ENCODE measurements at regions not wholly inside any gene's neighbourhood (a gene's known extent, or its start where the extent isn't known, plus 50 kb on each side); places are given as distances from the start of the nearest gene placed in this dataset.

GRCh38 chr22:49300241-49300640 lies 527.4 kb downstream of the BRD1 start:
- H3K27me3 ChIP-seq (ENCODE audit: control insufficient read depth, insufficient read depth, low read length): no peaks in the 10 kb centered on the region
- POLR2A ChIA-PET: no interaction called here
- BruUV-seq (replicated peaks): no TSS peak

GRCh38 chr22:49299821-49300231 lies 527.8 kb downstream of the BRD1 start:
- intact Hi-C loops (cut with micrococcal nuclease; ENCODE audit: unreplicated experiment) (no loop called here), in situ Hi-C loops (cut with HindIII; ENCODE audit: low pct_unique_long_range_greater_than_20kb, low sequenced_read_pairs) (no loop called here)
- CTCF ChIA-PET: no interaction called here
- Histone ChIP-seq H3K9me3 (ENCODE audit: control insufficient read depth, insufficient read depth, low read depth, low read length) (no peaks in the 10 kb centered on the region), H3K36me3 (ENCODE audit: control insufficient read depth, insufficient read depth, low read length) (no peaks in the 10 kb centered on the region), H3K27ac (ENCODE audit: low read length) (no peak overlapping the region), H3K27me3 (ENCODE audit: control insufficient read depth, insufficient read depth, low read length) (no peaks in the 10 kb centered on the region), H3K4me1 (ENCODE audit: control insufficient read depth, insufficient read depth, low read length) (no peaks in the 10 kb centered on the region), H3K4me3 (ENCODE audit: low read depth in 2 of 2, low read length in 2 of 2) (no peak overlapping the region)
- DNase-seq (ENCODE audit: low read depth, low spot score) (no peak), ATAC-seq (no peak)
- POLR2A ChIA-PET: no interaction called here
- no peak for TF ChIP-seq TCF7L2 (IDR thresholded peaks at IDR 0.05; ENCODE audit: low read depth, low read length)
- TF ChIP-seq CTCF (IDR thresholded peaks at IDR 0.05): no peak
- TF ChIP-seq REST (IDR thresholded peaks at IDR 0.05; ENCODE audit: insufficient read depth in 1 of 2, low read depth in 2 of 2, low read length in 1 of 2): no peak
- TF ChIP-seq SIN3A (IDR thresholded peaks at IDR 0.05; ENCODE audit: borderline replicate concordance, insufficient read depth, low read depth, low read length): no peak
- no peak for TF ChIP-seq POLR2AphosphoS5 (IDR thresholded peaks at IDR 0.05; ENCODE audit: low read depth, low read length)
- no TSS peak for BruUV-seq (replicated peaks)

More at GRCh38 chr22:49300241-49300640, 527.4 kb downstream of the BRD1 start:
- no peaks in the 10 kb centered on the region for H3K4me1 ChIP-seq (ENCODE audit: control insufficient read depth, insufficient read depth, low read length)
- H3K4me3 ChIP-seq (ENCODE audit: low read depth in 2 of 2, low read length in 2 of 2): no peak overlapping the region
- CTCF ChIA-PET: no interaction called here
- no peak overlapping the region for H3K27ac ChIP-seq (ENCODE audit: low read length)
- no peak for TF ChIP-seq POLR2AphosphoS5 (IDR thresholded peaks at IDR 0.05; ENCODE audit: low read depth, low read length)
- TF ChIP-seq TCF7L2 (IDR thresholded peaks at IDR 0.05; ENCODE audit: low read depth, low read length): no peak
- no peak for TF ChIP-seq REST (IDR thresholded peaks at IDR 0.05; ENCODE audit: insufficient read depth in 1 of 2, low read depth in 2 of 2, low read length in 1 of 2)
- TF ChIP-seq CTCF (IDR thresholded peaks at IDR 0.05): no peak
- TF ChIP-seq SIN3A (IDR thresholded peaks at IDR 0.05; ENCODE audit: borderline replicate concordance, insufficient read depth, low read depth, low read length): no peak
- ATAC-seq (no peak), DNase-seq (ENCODE audit: low read depth, low spot score) (no peak)
- in situ Hi-C loops (cut with HindIII; ENCODE audit: low pct_unique_long_range_greater_than_20kb, low sequenced_read_pairs): no loop called here
- intact Hi-C loops (cut with micrococcal nuclease; ENCODE audit: unreplicated experiment): no loop called here
- H3K9me3 ChIP-seq (ENCODE audit: control insufficient read depth, insufficient read depth, low read depth, low read length): no peaks in the 10 kb centered on the region
- no peaks in the 10 kb centered on the region for H3K36me3 ChIP-seq (ENCODE audit: control insufficient read depth, insufficient read depth, low read length)

Measured in Panc1 (cell line).